ENCODE measurements at regions not wholly inside any gene's neighbourhood (a gene's known extent, or its start where the extent isn't known, plus 50 kb on each side); places are given as distances from the start of the nearest gene placed in this dataset.

DNA sequence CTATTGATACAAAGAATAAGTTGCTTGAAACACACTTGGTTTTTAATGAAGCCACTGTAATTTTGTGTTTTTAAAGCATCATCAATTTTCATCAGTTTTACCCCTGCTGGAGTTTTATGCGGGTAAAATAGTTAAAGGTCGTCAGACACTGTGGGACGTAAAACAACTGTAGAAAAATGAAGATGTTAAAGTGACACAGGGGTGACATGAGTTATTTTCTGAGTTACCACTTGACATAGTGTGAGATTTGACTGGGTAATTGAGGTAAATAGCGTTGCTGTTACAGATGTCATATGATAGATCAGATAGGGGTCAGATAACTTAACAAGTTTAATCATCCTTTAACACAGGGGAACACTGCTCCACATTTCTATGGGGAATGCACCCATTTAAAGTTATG, 297.6 kb downstream of the CHL1 start:
- TF ChIP-seq, protein P1, sequence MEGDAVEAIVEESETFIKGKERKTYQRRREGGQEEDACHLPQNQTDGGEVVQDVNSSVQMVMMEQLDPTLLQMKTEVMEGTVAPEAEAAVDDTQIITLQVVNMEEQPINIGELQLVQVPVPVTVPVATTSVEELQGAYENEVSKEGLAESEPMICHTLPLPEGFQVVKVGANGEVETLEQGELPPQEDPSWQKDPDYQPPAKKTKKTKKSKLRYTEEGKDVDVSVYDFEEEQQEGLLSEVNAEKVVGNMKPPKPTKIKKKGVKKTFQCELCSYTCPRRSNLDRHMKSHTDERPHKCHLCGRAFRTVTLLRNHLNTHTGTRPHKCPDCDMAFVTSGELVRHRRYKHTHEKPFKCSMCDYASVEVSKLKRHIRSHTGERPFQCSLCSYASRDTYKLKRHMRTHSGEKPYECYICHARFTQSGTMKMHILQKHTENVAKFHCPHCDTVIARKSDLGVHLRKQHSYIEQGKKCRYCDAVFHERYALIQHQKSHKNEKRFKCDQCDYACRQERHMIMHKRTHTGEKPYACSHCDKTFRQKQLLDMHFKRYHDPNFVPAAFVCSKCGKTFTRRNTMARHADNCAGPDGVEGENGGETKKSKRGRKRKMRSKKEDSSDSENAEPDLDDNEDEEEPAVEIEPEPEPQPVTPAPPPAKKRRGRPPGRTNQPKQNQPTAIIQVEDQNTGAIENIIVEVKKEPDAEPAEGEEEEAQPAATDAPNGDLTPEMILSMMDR (IDR thresholded peaks at IDR 0.05): no peak
- no peak for TF ChIP-seq EP300 (IDR thresholded peaks at IDR 0.05)
- no peak for TF ChIP-seq POLR2A (IDR thresholded peaks at IDR 0.05)
- TF ChIP-seq POLR2AphosphoS5 (IDR thresholded peaks at IDR 0.05): no peak
- no peaks in the 10 kb centered on the region for H3K27me3 ChIP-seq
- H3K27ac ChIP-seq: no peak overlapping the region
- no peaks in the 10 kb centered on the region for H3K9me3 ChIP-seq
- no peaks in the 10 kb centered on the region for H3K4me1 ChIP-seq
- WGBS, 2 donors (ENCODE audit: low coverage in 1 of 2): 78 to 83% methylated on average over 4 of the region's 4 CpGs
- ATAC-seq: no peak
- no peak overlapping the region for H3K4me3 ChIP-seq
- H3K36me3 ChIP-seq: no peaks in the 10 kb centered on the region

DNA sequence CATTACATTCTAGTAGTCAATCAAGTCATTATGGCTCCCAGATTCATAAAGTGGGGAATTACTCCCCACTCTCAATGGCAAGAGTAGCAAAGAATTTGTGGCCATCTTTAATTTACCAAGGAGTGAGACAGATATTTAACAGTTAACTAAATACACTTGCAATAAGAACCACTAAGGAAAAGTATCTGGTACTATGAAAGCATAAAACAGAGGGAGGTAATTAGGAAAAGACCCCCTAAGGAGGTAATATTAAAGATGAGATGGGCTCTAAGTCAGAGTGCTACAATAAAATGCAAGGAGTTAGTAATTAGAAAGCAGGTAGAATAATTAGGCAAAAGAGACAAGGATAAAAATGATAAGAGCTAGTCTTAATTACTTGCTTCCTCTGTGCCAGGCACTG, 301.9 kb downstream of the CHL1 start:
- Histone ChIP-seq H3K4me1 (no peaks in the 10 kb centered on the region), H3K27ac (no peak overlapping the region), H3K4me3 (no peak overlapping the region), H3K36me3 (no peaks in the 10 kb centered on the region), H3K27me3 (no peaks in the 10 kb centered on the region), H3K9me3 (no peaks in the 10 kb centered on the region)
- no peak for ATAC-seq
- TF ChIP-seq EP300 (IDR thresholded peaks at IDR 0.05): no peak
- no peak for TF ChIP-seq POLR2A (IDR thresholded peaks at IDR 0.05)
- no peak for TF ChIP-seq POLR2AphosphoS5 (IDR thresholded peaks at IDR 0.05)
- TF ChIP-seq, protein P1 (IDR thresholded peaks at IDR 0.05): no peak

DNA sequence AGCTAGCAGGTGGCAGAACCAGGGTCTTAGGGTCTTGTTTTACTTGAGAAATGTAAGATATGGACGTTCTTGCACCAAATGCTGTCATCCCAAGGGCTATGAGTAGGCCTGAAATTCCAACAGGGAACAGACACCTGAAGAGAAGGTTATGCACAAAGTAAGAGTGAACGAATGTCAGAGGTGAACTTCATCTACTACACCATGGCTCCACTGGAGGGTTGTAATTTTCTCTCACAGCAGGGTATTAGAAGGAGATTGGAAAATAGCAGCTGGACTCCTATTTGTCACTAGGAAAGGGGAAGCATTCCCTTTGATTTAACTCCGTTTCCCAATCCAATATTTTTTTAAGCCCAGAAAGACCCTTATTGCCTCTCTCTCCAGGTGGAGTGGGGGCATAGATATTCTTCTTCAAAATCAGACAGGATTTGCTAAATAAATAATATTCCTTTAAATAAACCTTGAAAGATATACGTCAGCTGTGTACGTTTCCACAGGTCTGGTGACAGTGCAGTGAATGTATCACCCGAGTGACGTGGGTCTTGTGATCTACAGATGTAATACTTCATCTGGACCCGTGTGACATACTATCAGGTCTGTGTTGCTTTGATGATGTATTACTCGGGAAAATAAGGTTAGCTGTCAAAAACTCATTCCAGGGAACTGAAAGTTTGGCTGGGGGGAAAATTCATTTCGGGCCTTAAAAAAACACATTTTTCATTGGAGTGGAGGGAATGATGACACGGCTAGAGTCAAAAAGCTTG, 302.6 kb downstream of the CHL1 start:
- H3K27ac ChIP-seq: no peak overlapping the region
- H3K4me3 ChIP-seq: no peak overlapping the region
- TF ChIP-seq POLR2A (IDR thresholded peaks at IDR 0.05) (no peak), EP300 (IDR thresholded peaks at IDR 0.05) (no peak), POLR2AphosphoS5 (IDR thresholded peaks at IDR 0.05) (no peak)
- TF ChIP-seq, protein P1 (IDR thresholded peaks at IDR 0.05): no peak
- no peaks in the 10 kb centered on the region for H3K4me1 ChIP-seq
- H3K27me3 ChIP-seq: no peaks in the 10 kb centered on the region
- ATAC-seq: no peak
- 52 to 65% methylated on average over 8 to 11 of the region's 11 CpGs for WGBS, 2 donors (ENCODE audit: low coverage in 1 of 2)
- H3K36me3 ChIP-seq: no peaks in the 10 kb centered on the region
- H3K9me3 ChIP-seq: no peaks in the 10 kb centered on the region

DNA sequence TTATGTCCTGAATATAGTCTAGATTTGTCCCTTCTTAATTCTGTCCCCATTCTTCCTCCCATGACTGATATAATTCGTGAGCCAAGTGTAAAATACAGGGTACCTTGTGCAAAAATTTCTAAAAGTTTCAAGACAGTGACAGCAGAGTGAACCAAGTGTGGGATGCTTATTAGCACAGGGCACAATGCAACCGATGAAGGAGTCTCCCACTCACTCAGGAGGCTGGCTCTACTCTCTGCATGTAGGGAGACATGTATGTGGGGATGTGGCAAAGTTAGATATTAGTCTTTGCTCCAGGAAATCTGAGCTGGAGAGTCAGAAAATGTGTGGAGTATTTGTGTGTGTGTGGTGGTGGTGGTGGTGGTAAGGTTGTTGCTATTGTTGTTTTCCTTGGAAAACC, 305.9 kb downstream of the CHL1 start:
- H3K9me3 ChIP-seq: peaks cover 0 to 10% (median 0%) of the 10 kb centered on the region in 3 donors
- H3K27me3 ChIP-seq: no peaks in the 10 kb centered on the region
- H3K4me3 ChIP-seq: no peak overlapping the region
- H3K4me1 ChIP-seq: no peaks in the 10 kb centered on the region
- no peak overlapping the region for H3K27ac ChIP-seq
- WGBS, 2 donors (ENCODE audit: low coverage in 1 of 2): 60 to 69% methylated on average over 2 of the region's 2 CpGs
- no peak for ATAC-seq
- no peak for TF ChIP-seq EP300 (IDR thresholded peaks at IDR 0.05)
- TF ChIP-seq, protein P1 (IDR thresholded peaks at IDR 0.05): no peak
- no peak for TF ChIP-seq POLR2A (IDR thresholded peaks at IDR 0.05)
- no peak for TF ChIP-seq POLR2AphosphoS5 (IDR thresholded peaks at IDR 0.05)
- no peaks in the 10 kb centered on the region for H3K36me3 ChIP-seq

DNA sequence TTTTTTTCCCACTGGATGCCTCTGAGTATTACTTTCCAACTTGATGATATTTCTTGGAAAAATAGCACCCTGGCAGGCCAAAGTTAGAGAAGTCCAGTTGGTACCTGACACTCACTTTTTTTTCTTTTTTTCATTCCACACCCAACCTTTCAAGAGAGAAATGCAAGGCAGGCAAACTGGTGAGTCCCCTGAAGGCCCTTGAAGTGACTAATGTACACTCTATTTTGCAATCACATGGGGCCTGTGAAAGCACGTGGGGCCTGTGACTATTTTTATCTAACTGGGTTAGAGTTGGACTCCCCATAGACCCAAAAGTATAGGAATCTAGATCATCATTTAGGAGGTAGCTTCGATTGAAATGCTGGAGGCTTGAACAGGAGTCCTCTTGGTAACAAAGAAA, 316.7 kb downstream of the CHL1 start:
- no peak for ATAC-seq
- no peak overlapping the region for H3K27ac ChIP-seq
- H3K4me3 ChIP-seq: no peak overlapping the region
- H3K9me3 ChIP-seq: no peaks in the 10 kb centered on the region
- no peaks in the 10 kb centered on the region for H3K27me3 ChIP-seq
- no peaks in the 10 kb centered on the region for H3K36me3 ChIP-seq
- H3K4me1 ChIP-seq: no peaks in the 10 kb centered on the region
- 65 to 82% methylated on average over 1 to 2 of the region's 2 CpGs for WGBS, 2 donors (ENCODE audit: low coverage in 1 of 2)
- TF ChIP-seq POLR2A (IDR thresholded peaks at IDR 0.05): no peak
- no peak for TF ChIP-seq POLR2AphosphoS5 (IDR thresholded peaks at IDR 0.05)
- TF ChIP-seq EP300 (IDR thresholded peaks at IDR 0.05): no peak

Measured in gastroesophageal sphincter (tissue), 4 donors.